ENCODE measurements at regions not wholly inside any gene's neighbourhood (a gene's known extent, or its start where the extent isn't known, plus 50 kb on each side); places are given as distances from the start of the nearest gene placed in this dataset.

DNA sequence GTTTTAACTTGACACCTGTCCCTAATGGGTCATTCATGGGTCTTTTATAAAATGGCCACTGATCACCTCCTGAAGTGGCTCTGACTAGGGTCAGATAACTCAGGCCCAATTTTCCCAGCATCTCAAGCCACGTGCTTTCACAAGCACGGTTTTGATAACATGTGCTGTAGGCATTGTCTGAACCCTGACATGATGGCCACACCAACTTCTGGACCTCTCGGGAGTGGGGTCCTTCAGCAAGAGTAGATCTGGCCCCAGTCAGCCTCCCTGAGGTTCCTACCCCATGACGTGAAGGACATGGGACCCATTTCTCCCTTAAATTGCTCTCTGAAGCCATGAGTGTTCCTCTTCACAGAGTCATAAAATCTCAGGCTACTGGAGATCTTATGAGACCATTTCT is 60.4 kb upstream of the CCND1 start:
- Histone ChIP-seq H2AFZ (ENCODE audit: low read length) (no peak overlapping the region), H3K27me3 (ENCODE audit: control insufficient read depth in 3 of 3, insufficient read depth in 3 of 3, low read depth in 1 of 3, low read length in 3 of 3) (no peaks in the 10 kb centered on the region), H3K9ac (ENCODE audit: low read depth, low read length, poor library complexity) (no peak overlapping the region), H3K4ac (ENCODE audit: low read length) (no peak overlapping the region), H3K27ac (replicated peaks; ENCODE audit: low read length) (no peak overlapping the region), H3K14ac (ENCODE audit: low read length) (no peak overlapping the region), H2BK120ac (ENCODE audit: low read depth, low read length) (no peak overlapping the region), H3K9me3 (replicated peaks in 1 of 2; ENCODE audit: control insufficient read depth in 2 of 2, insufficient read depth in 1 of 2, low read depth in 1 of 2, low read length in 2 of 2) (no peaks in the 10 kb centered on the region), H3K79me1 (ENCODE audit: low read depth, low read length) (no peaks in the 10 kb centered on the region), H3K18ac (ENCODE audit: low read length) (no peak overlapping the region), H3K23ac (ENCODE audit: low read depth, low read length, poor library complexity) (no peak overlapping the region), H3K4me1 (ENCODE audit: control insufficient read depth in 2 of 2, insufficient read depth in 1 of 2, low read depth in 1 of 2, low read length in 2 of 2) (peaks cover 0 to 2% of the 10 kb centered on the region in 2 donors), H3K4me3 (ENCODE audit: low read length in 2 of 2) (no peak overlapping the region), H3K36me3 (replicated peaks in 1 of 2; ENCODE audit: control insufficient read depth in 2 of 2, insufficient read depth in 2 of 2, low read length in 2 of 2) (no peaks in the 10 kb centered on the region), H4K91ac (ENCODE audit: low read depth, low read length, poor library complexity) (no peak overlapping the region), H2BK15ac (ENCODE audit: low read length) (no peak overlapping the region), H2BK5ac (ENCODE audit: low read length) (no peak overlapping the region), H4K8ac (ENCODE audit: low read depth, low read length) (no peak overlapping the region), H3K4me2 (ENCODE audit: insufficient read depth, low read length, poor library complexity, severe bottlenecking) (no peak overlapping the region), H2AK5ac (ENCODE audit: low read depth, low read length) (no peak overlapping the region), H2BK12ac (ENCODE audit: low read length) (no peak overlapping the region)
- no CpG with 5 or more reads among the region's 4 CpGs for WGBS, 2 donors (ENCODE audit: extremely low coverage in 2 of 2, insufficient read length in 2 of 2, insufficient replicate concordance in 1 of 2)
- DNase-seq (ENCODE audit: low spot score): no peak

DNA sequence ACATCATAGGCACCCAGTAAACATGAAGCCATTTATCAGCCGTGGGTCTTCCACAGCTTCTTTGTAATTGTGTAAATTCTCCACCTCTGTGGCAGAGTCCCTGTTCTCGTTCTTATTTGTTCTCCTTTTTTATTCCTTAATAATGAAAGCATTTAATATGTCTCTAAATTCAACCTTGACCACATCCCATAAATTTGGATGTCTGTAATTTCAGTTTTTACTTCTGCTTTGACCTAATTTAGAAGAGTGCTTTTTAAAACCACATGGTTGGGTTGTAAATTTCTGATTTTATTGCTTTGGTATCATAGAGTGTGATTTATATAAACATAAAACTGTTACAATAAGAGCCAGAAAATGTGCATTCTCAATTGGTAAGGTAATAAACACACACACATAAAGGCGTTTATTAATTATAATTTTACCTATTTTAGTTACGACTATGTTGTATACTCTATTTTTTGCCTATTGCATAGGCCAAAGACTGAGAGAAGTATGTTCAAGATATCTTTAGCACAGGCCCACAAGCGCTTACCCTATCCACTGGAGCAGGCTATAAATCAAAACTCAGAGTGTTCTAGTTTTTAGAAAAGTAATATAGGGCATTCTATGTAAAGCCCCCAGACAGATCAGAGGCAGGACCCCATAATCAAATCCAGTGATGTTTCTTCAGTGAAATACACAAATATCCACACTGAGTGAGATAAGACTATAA is 58.0 kb upstream of the CCND1 start:
- no peak for DNase-seq (ENCODE audit: low spot score)

DNA sequence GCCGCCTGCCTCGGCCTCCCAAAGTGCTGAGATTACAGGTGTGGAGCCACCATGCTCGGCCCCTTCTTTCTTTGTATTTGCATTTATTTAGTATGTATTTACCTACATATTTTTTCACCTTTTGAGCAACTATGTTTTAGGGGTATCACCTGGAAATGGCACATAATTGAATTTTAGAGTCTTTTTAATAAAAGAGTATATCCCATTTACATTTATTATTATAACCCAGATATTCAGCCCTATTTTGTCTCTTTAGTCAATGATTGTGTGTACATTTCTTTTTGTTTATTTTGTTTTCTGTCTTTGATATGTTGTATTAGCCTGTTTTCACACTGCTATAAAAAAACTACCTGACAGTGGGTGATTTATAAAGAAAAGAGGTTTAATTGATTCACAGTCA is 56.8 kb upstream of the CCND1 start:
- Histone ChIP-seq H3K36me3 (replicated peaks in 1 of 2; ENCODE audit: control insufficient read depth in 2 of 2, insufficient read depth in 2 of 2, low read length in 2 of 2) (no peaks in the 10 kb centered on the region), H4K91ac (ENCODE audit: low read depth, low read length, poor library complexity) (no peak overlapping the region), H3K4me3 (ENCODE audit: low read length in 2 of 2) (no peak overlapping the region), H3K9ac (ENCODE audit: low read depth, low read length, poor library complexity) (no peak overlapping the region), H3K4me2 (ENCODE audit: insufficient read depth, low read length, poor library complexity, severe bottlenecking) (no peak overlapping the region), H3K27me3 (ENCODE audit: control insufficient read depth in 3 of 3, insufficient read depth in 3 of 3, low read depth in 1 of 3, low read length in 3 of 3) (peaks cover 0 to 3% (median 0%) of the 10 kb centered on the region in 3 experiments), H2BK15ac (ENCODE audit: low read length) (no peak overlapping the region), H3K18ac (ENCODE audit: low read length) (no peak overlapping the region), H3K4ac (ENCODE audit: low read length) (no peak overlapping the region), H3K27ac (replicated peaks; ENCODE audit: low read length) (no peak overlapping the region), H3K4me1 (ENCODE audit: control insufficient read depth in 2 of 2, insufficient read depth in 1 of 2, low read depth in 1 of 2, low read length in 2 of 2) (peaks cover 0 to 1% of the 10 kb centered on the region in 2 donors), H3K23ac (ENCODE audit: low read depth, low read length, poor library complexity) (no peak overlapping the region), H4K8ac (ENCODE audit: low read depth, low read length) (no peak overlapping the region), H2AK5ac (ENCODE audit: low read depth, low read length) (no peak overlapping the region), H3K9me3 (replicated peaks in 1 of 2; ENCODE audit: control insufficient read depth in 2 of 2, insufficient read depth in 1 of 2, low read depth in 1 of 2, low read length in 2 of 2) (no peaks in the 10 kb centered on the region), H2BK12ac (ENCODE audit: low read length) (no peak overlapping the region), H2BK5ac (ENCODE audit: low read length) (no peak overlapping the region), H2AFZ (ENCODE audit: low read length) (no peak overlapping the region), H3K79me1 (ENCODE audit: low read depth, low read length) (no peaks in the 10 kb centered on the region), H3K14ac (ENCODE audit: low read length) (no peak overlapping the region), H2BK120ac (ENCODE audit: low read depth, low read length) (no peak overlapping the region)
- DNase-seq (ENCODE audit: low spot score): no peak
- WGBS, 2 donors (ENCODE audit: extremely low coverage in 2 of 2, insufficient read length in 2 of 2, insufficient replicate concordance in 1 of 2): no CpG with 5 or more reads among the region's 3 CpGs

More for the DNA sequence above, 58.0 kb upstream of the CCND1 start:
- no peak overlapping the region for H3K18ac ChIP-seq (ENCODE audit: low read length)
- no peak overlapping the region for H3K27ac ChIP-seq (replicated peaks; ENCODE audit: low read length)
- peaks cover 0 to 1% of the 10 kb centered on the region in 2 donors for H3K4me1 ChIP-seq (ENCODE audit: control insufficient read depth in 2 of 2, insufficient read depth in 1 of 2, low read depth in 1 of 2, low read length in 2 of 2)
- no peak overlapping the region for H3K23ac ChIP-seq (ENCODE audit: low read depth, low read length, poor library complexity)
- H2BK15ac ChIP-seq (ENCODE audit: low read length): no peak overlapping the region
- H3K4me2 ChIP-seq (ENCODE audit: insufficient read depth, low read length, poor library complexity, severe bottlenecking): no peak overlapping the region
- H2BK5ac ChIP-seq (ENCODE audit: low read length): no peak overlapping the region
- H4K91ac ChIP-seq (ENCODE audit: low read depth, low read length, poor library complexity): no peak overlapping the region
- no peak overlapping the region for H2AK5ac ChIP-seq (ENCODE audit: low read depth, low read length)
- no peak overlapping the region for H4K8ac ChIP-seq (ENCODE audit: low read depth, low read length)
- no CpG with 5 or more reads among the region's 5 CpGs for WGBS, 2 donors (ENCODE audit: extremely low coverage in 2 of 2, insufficient read length in 2 of 2, insufficient replicate concordance in 1 of 2)
- H3K79me1 ChIP-seq (ENCODE audit: low read depth, low read length): no peaks in the 10 kb centered on the region
- no peak overlapping the region for H3K14ac ChIP-seq (ENCODE audit: low read length)
- no peak overlapping the region for H2AFZ ChIP-seq (ENCODE audit: low read length)
- H3K9ac ChIP-seq (ENCODE audit: low read depth, low read length, poor library complexity): no peak overlapping the region
- peaks cover 0 to 3% (median 0%) of the 10 kb centered on the region in 3 experiments for H3K27me3 ChIP-seq (ENCODE audit: control insufficient read depth in 3 of 3, insufficient read depth in 3 of 3, low read depth in 1 of 3, low read length in 3 of 3)
- no peaks in the 10 kb centered on the region for H3K9me3 ChIP-seq (replicated peaks in 1 of 2; ENCODE audit: control insufficient read depth in 2 of 2, insufficient read depth in 1 of 2, low read depth in 1 of 2, low read length in 2 of 2)
- H3K4me3 ChIP-seq (ENCODE audit: low read length in 2 of 2): no peak overlapping the region
- H2BK12ac ChIP-seq (ENCODE audit: low read length): no peak overlapping the region
- H3K4ac ChIP-seq (ENCODE audit: low read length): no peak overlapping the region
- H3K36me3 ChIP-seq (replicated peaks in 1 of 2; ENCODE audit: control insufficient read depth in 2 of 2, insufficient read depth in 2 of 2, low read length in 2 of 2): no peaks in the 10 kb centered on the region
- H2BK120ac ChIP-seq (ENCODE audit: low read depth, low read length): no peak overlapping the region

DNA sequence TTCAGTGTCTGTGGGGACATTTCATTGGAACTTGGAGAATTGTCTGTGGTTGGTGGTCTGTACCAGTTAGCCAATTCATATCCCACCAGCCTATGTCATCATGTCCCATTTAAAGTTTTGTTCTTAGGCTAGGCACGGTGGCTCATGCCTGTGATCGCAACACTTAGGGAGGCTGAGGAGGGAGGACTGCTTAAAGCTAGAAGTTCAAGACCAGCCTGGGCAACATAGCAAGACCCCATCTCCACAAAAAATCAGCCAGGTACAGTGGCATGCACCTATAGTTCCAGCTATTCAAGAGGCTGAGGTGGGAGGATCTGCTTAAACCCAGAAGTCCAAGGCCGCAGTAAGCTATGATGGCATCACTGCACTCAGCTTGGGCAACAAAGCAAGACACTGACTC is 55.6 kb upstream of the CCND1 start:
- no peak overlapping the region for H3K4me3 ChIP-seq (ENCODE audit: low read length in 2 of 2)
- H3K36me3 ChIP-seq (replicated peaks in 1 of 2; ENCODE audit: control insufficient read depth in 2 of 2, insufficient read depth in 2 of 2, low read length in 2 of 2): no peaks in the 10 kb centered on the region
- no peak overlapping the region for H3K4ac ChIP-seq (ENCODE audit: low read length)
- H3K18ac ChIP-seq (ENCODE audit: low read length): no peak overlapping the region
- no peak overlapping the region for H4K91ac ChIP-seq (ENCODE audit: low read depth, low read length, poor library complexity)
- no peak overlapping the region for H2AFZ ChIP-seq (ENCODE audit: low read length)
- DNase-seq (ENCODE audit: low spot score): no peak
- H2BK12ac ChIP-seq (ENCODE audit: low read length): no peak overlapping the region
- peaks cover 0 to 1% of the 10 kb centered on the region in 2 donors for H3K4me1 ChIP-seq (ENCODE audit: control insufficient read depth in 2 of 2, insufficient read depth in 1 of 2, low read depth in 1 of 2, low read length in 2 of 2)
- H3K9ac ChIP-seq (ENCODE audit: low read depth, low read length, poor library complexity): no peak overlapping the region
- no peak overlapping the region for H3K4me2 ChIP-seq (ENCODE audit: insufficient read depth, low read length, poor library complexity, severe bottlenecking)
- no peak overlapping the region for H3K14ac ChIP-seq (ENCODE audit: low read length)
- no CpG with 5 or more reads among the region's 3 CpGs for WGBS, 2 donors (ENCODE audit: extremely low coverage in 2 of 2, insufficient read length in 2 of 2, insufficient replicate concordance in 1 of 2)
- H4K8ac ChIP-seq (ENCODE audit: low read depth, low read length): no peak overlapping the region
- no peak overlapping the region for H2BK5ac ChIP-seq (ENCODE audit: low read length)
- H3K79me1 ChIP-seq (ENCODE audit: low read depth, low read length): no peaks in the 10 kb centered on the region
- H3K27me3 ChIP-seq (ENCODE audit: control insufficient read depth in 3 of 3, insufficient read depth in 3 of 3, low read depth in 1 of 3, low read length in 3 of 3): peaks cover 0 to 3% (median 0%) of the 10 kb centered on the region in 3 experiments
- H3K9me3 ChIP-seq (replicated peaks in 1 of 2; ENCODE audit: control insufficient read depth in 2 of 2, insufficient read depth in 1 of 2, low read depth in 1 of 2, low read length in 2 of 2): no peaks in the 10 kb centered on the region
- no peak overlapping the region for H2AK5ac ChIP-seq (ENCODE audit: low read depth, low read length)
- no peak overlapping the region for H3K27ac ChIP-seq (replicated peaks; ENCODE audit: low read length)
- H3K23ac ChIP-seq (ENCODE audit: low read depth, low read length, poor library complexity): no peak overlapping the region
- H2BK15ac ChIP-seq (ENCODE audit: low read length): no peak overlapping the region
- no peak overlapping the region for H2BK120ac ChIP-seq (ENCODE audit: low read depth, low read length)

All from neuronal stem cell (in vitro differentiated cells).